AG08396 (cell line): ENCODE measurements at regions not wholly inside any gene's neighbourhood (a gene's known extent, or its start where the extent isn't known, plus 50 kb on each side); places are given as distances from the start of the nearest gene placed in this dataset.
"Not testable (repeated sequence)": the region's sequence is repeated elsewhere in the genome, so short reads cannot be mapped to it uniquely, and the experiment has no call there.

ENCODE experiments used
- DNase-seq: peaks from one replicate; pipeline ENCODE4 v3.0.0; 2012; ENCODE audit warnings: low spot score, mixed read lengths

DNA sequence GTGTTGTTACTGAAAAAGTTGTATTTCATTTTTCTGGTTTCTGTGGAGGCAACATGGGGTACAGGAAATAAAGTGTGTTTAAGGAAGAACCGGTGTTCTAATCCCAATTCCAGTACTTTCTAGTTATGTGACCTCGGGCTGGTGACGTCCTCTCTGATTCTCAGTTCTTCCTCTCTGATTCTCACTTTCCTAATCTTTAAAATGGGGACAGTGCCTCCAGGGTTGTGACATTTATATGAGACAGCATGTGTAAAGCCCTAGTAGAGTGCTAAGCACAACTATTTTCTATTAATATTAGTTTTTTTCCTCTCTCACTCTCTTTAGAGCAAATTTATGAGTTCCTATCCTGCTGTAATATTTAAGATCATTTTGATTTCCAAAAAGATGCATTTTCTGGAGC lies 50.9 kb upstream of the PTPDC1 start:
- no peak for DNase-seq

DNA sequence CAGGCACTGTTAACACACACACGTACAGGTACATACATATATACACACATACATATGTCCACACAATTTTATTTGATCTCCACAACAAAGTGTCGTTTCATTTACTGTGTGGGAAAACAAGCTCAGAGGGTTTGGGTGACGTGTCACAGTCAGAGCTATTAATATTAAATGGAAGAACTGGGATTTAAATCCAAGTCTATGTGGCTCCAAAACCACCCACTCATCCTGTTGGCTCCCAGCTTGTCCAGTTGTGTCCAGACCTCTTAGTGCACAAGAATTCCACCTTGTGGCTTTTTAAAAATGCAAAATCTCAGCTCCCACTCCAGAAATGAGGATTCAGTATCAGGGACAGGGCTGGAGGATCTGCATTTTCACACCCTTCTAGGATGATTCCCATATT lies 52.3 kb upstream of the PTPDC1 start:
- DNase-seq: no peak

DNA sequence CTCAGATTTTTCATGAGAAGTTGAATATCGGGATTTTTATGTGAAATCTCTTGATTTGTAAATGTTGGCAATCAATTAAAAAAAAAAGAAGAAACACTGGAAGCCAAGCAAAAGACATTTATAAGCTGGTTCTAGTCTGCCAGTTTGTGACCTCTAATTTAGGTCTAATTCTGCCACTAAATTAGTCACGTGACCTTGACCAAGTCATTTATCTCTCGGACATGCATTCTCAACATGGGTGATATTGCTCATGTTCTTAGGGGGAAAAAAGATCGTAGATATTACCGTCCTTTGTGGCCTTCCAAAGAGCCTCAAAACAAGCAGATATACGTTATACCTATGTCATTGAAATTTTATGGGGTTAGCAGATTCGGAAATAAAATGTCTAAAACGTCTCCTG lies 52.9 kb upstream of the PTPDC1 start:
- no peak for DNase-seq

DNA sequence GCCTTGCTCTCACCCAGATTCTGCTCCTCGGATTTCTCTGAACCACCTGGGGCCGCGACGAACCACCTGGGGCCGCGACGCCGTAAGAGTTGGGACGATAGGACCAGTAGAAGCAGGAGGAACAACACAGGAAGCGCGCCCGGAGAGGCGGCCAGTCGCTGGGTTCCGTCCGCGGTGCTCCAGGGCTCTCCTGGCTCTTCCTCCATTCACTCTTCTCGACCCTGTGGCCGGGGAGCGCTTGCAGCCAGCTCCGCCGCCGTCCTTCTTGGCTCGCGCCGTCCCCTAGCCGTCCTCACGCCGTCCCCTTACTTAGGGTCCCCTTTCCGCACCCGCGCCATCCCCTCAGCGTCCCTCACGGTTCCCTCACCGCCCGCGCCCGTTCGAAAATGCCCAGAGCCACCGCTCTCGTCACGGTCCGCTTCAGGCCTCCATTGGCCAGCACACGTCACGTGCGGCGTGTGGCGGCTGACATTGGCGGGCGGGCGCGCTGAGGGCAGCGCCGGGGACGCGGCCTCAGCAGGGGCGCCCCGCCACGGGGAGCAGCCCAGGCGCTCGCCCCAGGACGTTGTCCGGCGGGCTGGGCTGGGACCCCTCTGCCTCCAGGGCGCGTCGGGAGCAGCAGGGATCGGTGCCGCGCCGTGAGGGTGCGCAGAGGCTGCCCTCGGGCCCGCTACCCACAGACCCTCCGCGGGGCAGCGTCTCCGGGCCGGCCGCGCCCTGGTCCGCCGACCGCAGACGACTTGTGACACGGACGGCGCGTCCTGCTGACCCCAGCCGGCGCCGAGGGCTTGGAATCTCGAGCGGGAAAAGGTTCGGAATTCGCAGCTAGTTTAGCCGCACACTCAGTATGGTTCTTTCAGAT lies 53.7 kb upstream of the PTPDC1 start:
- peak; percentile 94 for DNase-seq

DNA sequence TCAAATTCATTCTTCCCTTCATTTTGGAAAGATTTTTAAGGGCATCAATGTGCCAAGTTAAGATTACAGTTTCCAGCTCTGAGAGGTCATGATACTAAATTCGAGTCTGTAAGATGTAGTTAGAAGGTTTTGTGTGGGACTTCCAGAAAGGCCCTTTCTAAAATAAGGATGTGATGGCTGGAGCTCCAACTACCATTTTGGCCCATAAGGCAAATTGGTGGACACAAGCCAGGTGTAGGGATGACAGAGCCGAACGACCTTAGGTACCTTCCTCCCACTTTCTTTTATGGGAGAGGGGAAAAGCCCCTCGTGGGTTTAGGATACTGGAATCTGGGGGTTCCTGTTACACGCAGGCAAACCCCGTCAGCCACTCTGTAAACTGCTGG lies 54.3 kb upstream of the PTPDC1 start:
- DNase-seq: no peak

DNA sequence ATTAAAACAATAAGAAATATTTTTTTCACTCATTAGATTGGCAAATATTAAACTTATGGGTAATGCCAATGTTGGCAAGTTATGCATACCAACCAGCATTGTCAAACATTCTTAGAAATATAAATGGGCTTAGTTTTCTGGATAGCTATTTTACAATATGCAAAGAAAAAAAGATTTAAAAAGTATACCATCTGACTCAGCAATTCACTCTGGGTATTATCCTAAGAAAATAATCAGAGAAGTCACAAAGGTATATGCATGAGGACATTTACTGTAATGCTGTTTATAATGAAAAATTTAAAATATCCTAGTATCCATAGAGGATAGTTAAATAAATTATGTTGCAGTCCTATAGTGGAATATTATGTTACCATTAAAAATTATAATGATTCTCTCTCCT lies 57.4 kb upstream of the PTPDC1 start:
- DNase-seq: no peak

DNA sequence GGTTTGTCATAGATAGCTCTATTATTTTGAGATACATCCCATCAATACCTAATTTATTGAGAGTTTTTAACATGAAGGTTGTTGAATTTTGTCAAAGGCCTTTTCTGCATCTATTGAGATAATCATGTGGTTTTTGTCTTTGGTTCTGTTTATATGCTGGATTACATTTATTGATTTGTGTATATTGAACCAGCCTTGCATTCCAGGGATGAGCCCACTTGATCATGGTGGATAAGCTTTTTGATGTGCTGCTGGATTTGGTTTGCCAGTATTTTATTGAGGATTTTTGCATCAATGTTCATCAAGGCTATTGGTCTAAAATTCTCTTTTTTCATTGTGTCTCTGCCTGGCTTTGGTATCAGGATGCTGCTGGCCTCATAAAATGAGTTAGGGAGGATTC lies 61.8 kb upstream of the PTPDC1 start:
- DNase-seq: not testable (repeated sequence)

DNA sequence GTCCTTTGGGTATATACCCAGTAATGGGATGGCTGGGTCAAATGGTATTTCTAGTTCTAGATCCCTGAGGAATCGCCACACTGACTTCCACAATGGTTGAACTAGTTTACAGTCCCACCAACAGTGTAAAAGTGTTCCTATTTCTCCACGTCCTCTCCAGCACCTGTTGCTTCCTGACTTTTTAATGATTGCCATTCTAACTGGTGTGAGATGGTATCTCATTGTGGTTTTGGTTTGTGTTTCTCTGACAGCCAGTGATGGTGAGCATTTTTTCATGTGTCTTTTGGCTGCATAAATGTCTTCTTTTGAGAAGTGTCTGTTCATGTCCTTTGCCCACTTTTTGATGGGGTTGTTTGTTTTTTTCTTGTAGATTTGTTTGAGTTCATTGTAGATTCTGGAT lies 63.4 kb upstream of the PTPDC1 start:
- not testable (repeated sequence) for DNase-seq

DNA sequence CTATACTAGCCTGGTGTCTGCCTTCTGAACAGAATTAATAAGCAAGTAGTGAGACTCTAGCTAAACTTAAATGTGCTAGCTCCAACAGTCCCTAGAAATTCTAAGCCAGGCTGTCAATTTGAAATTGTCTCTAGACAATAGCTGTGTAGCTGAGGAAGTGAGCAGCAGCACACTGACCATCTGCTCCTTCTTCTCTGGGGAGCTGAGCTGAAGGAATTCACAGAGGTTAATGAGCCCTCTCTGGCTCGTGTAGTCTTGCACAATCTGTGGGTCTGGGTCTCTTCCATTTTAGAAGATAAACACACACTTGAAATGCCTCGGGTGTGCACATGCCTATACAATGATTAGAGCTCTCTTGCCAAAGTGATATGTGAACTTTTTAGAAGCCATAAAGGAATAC lies 63.5 kb upstream of the BARX1 start:
- DNase-seq: no peak

DNA sequence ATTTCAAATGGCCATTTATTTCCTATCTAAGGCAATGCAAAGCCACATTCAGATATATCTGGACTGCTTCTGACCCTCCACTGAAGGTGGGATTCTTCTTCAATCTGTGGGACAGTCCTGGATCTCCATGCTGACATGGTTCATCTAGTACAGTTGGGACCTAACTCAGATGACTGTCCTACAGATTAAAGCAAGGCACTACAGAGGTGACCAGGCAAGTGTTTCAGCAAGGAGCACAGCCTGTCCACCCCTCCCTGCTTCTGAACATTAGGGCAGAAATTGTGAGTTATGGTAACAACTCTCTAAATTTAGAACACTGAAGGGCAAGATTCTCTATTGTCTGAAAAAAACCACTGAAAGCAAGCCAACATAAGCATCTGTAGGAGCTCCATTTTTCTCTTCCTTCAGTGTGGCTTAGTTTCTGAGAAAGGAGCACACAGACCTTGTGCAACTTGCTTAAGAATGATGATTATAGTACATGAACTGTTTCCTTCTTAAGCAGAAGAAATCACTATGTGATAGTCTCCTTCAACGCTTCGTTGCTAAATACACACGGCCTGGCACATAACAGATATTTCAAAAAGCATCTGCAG lies 62.9 kb upstream of the BARX1 start:
- no peak for DNase-seq

DNA sequence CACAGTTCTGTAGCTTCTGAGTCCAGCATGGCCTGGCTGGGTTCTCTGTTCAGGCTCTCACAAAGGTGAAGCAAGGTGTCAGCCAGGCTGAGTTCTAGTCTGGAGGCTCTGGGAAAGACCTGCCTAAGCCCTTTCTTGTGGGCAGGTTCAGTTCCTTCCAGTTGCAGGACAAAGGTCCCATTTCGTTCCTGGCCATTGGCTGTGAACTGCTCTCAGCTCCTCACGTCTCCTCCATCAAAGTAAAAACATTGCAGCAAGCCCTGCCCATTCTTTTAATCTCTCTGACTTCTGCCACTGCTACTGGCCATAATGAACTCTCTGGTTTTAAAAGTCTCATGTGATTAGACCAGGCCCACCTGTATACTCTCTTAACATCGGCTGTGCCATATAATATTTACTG lies 61.6 kb upstream of the BARX1 start:
- no peak for DNase-seq

DNA sequence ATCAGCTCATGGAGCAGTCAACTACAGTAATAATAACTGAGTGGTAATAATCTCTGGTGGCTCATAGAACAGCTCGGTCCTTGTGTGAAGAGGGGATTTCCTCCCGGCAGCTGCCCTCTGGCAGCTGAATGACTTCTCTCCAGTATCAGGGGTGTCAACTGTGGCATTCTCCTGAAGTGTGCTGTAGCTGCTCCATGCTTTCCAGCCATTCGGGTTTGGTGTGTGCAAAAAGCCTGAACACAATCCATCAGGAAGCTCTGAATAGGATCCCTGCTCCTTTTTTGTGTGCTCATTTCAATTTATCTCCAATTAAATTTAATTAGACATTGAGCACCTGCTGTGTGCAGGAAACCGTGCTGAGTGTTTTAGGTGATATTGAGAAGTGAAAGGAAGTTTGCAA lies 59.8 kb upstream of the BARX1 start:
- no peak for DNase-seq

DNA sequence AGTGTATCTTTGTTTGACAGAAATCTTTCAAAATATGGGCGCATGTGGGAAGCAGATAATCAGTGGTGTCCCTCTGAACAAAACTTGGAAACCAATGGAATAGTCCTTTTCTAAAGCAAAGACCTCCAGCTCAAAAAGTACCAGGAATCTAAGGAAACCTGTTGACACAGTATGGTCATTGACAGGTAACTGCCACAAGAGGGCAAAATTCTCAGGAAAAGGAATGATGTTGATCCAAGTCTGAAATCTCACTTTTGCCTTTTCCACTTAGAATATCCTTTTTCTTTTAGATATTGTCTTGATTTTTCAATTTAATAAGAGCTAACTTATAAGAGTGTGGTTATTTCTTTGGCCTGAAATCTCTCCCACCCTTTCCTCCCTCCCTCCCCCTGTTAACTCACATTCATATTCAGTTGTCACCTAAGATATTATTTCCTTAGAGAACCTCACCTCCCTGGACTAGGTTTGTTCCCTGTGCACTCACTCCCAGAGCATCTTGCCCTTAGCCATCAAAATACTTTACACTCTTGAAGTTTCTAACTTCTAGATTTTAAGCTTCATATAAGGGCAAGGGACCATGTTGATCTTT lies 59.0 kb upstream of the BARX1 start:
- DNase-seq: peak; percentile 28

DNA sequence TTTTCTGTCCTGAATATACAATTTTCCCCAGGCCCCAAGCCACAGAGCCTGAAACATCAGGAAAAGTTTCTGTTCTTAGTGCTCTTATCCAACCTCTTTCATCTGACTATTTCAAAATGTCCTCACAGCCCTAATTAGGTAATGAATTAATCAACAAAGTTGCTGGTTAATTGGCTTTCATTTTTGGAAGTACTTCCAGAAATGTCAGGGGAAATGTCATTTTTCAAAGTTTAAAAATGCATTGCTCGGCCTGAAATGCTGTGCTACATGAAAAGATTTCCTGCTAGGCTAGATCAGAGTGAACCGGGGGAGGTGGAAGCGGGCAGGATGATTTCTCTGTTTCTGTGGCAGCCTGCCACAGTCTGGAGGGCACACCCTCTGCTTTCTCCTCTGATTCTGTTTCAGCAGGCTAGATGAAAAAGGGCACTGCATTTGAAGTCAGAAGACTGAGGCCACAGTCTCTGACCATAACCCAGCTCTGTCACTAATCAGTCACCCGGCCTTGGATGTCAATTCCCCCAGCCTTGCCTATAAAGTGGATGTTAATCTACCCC lies 55.9 kb upstream of the BARX1 start:
- no peak for DNase-seq

DNA sequence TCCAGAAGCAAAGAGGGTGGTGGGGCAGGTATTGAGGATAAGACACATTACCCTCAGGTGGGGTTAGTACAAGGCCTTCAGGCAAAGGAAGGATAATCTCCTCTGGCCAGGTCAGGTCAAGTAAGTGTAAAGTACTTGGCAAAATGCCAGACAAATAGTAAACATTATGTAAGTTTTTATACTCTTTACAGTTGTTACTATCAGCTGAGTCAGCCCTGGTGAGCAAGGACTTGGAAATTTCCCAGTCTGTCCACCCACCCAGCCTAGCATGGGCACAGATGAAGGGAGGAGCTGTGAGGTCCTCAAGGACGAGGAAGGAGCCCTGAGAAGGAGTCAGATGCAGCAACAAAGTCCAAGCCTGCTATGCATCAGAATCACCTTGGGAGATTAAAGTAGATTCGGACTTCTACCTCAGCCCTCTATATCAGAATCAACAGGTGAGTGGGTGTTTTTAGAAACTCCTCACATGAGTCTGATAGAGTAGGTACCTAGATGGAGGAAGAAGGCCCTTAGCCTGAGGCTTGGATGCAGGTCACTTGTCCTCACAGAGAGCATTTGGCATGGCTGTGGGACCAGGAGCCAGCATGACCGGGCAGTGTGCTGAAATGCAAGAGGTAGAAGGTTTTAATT lies 50.2 kb upstream of the BARX1 start:
- no peak for DNase-seq
